ENCODE measurements at regions not wholly inside any gene's neighbourhood (a gene's known extent, or its start where the extent isn't known, plus 50 kb on each side); places are given as distances from the start of the nearest gene placed in this dataset.

DNA sequence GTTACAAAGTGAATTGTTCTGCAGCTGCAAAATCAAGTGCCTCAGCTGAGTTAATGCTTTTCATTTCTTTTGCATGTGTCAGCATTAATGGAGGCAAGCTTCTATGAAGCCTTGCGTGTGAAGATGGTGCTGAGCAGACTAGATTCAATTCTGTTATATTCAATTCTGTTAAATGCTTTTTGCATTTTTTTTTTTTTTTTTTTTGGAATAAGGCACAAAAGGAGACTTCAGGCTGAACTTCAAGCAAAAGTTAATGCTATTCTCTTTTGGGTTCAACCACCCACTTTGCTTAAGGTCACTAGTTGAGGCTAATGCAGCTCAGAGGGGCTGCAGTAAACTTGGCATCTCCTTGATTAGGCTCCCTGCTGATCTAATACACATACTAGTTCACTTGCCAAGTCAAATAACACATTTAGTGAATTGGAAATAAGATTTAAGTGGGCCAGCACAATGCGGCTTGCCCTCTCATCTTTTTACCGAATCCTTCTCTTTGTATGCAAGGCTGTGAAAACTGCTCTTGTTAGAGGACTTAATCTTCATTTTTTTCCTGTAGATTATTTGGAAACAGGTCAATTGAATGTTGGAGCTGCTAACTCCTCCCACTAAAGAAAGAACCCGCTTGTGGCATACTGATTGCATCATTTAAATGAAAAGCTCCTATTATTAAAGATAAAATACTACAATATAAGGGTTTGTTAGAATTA is 1020.2 kb downstream of the NR2F1-AS1 start:
- TF ChIP-seq, protein P1, sequence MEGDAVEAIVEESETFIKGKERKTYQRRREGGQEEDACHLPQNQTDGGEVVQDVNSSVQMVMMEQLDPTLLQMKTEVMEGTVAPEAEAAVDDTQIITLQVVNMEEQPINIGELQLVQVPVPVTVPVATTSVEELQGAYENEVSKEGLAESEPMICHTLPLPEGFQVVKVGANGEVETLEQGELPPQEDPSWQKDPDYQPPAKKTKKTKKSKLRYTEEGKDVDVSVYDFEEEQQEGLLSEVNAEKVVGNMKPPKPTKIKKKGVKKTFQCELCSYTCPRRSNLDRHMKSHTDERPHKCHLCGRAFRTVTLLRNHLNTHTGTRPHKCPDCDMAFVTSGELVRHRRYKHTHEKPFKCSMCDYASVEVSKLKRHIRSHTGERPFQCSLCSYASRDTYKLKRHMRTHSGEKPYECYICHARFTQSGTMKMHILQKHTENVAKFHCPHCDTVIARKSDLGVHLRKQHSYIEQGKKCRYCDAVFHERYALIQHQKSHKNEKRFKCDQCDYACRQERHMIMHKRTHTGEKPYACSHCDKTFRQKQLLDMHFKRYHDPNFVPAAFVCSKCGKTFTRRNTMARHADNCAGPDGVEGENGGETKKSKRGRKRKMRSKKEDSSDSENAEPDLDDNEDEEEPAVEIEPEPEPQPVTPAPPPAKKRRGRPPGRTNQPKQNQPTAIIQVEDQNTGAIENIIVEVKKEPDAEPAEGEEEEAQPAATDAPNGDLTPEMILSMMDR (IDR thresholded peaks at IDR 0.05; ENCODE audit: low read depth, low read length), result no peak
- H3K4me3 ChIP-seq (ENCODE audit: low read depth, low read length), result no peak overlapping the region

DNA sequence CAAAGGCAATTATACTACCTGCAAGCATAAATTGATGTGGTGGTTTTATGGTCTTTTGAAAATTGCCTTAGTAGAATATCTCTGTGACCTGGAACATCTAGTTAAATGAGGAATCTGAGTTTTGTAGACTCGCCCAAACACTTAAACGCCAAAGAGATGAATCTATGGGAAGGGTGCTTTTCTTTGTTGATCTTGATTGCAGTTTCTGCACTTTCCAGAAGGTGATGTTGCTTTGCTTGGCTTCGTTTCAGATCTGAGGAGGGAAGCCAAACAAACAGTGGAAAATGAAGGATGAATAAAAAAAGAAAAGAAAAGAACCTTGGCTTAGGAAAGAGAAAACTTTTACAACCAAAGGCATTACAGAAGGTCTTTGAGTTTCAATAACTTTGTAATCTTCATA is 1021.2 kb downstream of the NR2F1-AS1 start:
- TF ChIP-seq, protein P1 (IDR thresholded peaks at IDR 0.05; ENCODE audit: low read depth, low read length), result no peak
- H3K4me3 ChIP-seq (ENCODE audit: low read depth, low read length), result no peak overlapping the region

GRCh38 chr5:92559331-92559730 is 1021.7 kb downstream of the NR2F1-AS1 start:
- TF ChIP-seq, protein P1 (IDR thresholded peaks at IDR 0.05; ENCODE audit: low read depth, low read length), result no peak
- no peak overlapping the region for H3K4me3 ChIP-seq (ENCODE audit: low read depth, low read length)

- TF ChIP-seq, protein P1 (IDR thresholded peaks at IDR 0.05; ENCODE audit: low read depth, low read length), result no peak
- H3K4me3 ChIP-seq (ENCODE audit: low read depth, low read length), result no peak overlapping the region
These were observed 1024.3 kb downstream of the NR2F1-AS1 start for GRCh38 chr5:92556747-92557146.

DNA sequence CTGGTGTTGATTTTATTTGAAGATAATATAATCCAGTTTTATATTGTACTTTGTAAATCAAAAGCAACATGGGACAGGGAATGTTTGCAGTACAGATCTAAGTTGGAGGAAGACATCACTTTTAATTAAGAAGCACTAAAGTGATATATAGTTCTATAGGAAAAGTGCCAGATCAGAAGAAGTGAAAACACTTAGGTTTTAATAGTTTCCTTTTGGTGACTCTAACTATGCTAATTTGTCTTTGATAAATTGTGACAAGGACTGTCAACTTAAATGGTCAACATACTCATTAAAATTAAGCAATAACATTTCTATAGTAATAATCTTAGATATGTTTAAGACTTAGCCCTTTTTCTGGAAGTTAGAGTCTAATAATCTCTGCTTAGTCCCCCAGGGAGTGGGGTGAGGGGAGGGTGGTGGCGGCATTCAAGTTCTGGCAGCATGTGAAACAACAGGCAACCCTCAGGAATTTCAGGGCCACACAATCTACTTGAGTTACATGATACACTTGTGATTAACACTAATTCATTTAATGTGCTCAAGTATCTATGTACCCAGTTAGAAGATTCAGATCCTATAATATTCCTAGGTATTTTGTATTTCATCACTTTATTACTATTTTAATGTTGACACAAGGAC is 1026.5 kb downstream of the NR2F1-AS1 start:
- TF ChIP-seq, protein P1 (IDR thresholded peaks at IDR 0.05; ENCODE audit: low read depth, low read length), result no peak

GRCh38 chr5:92553326-92553725 is 1027.7 kb downstream of the NR2F1-AS1 start:
- TF ChIP-seq, protein P1 (IDR thresholded peaks at IDR 0.05; ENCODE audit: low read depth, low read length), result no peak
- no peak overlapping the region for H3K4me3 ChIP-seq (ENCODE audit: low read depth, low read length)

More for the DNA sequence above, 1026.5 kb downstream of the NR2F1-AS1 start:
- H3K4me3 ChIP-seq (ENCODE audit: low read depth, low read length), result no peak overlapping the region

All from WI38 (cell line).